Dermis blood vessel endothelial cell (primary cell): ENCODE measurements at regions not wholly inside any gene's neighbourhood (a gene's known extent, or its start where the extent isn't known, plus 50 kb on each side); places are given as distances from the start of the nearest gene placed in this dataset.

ENCODE experiments used
- DNase-seq: peaks from one replicate; pipeline ENCODE4 v3.0.0; 2010

DNA sequence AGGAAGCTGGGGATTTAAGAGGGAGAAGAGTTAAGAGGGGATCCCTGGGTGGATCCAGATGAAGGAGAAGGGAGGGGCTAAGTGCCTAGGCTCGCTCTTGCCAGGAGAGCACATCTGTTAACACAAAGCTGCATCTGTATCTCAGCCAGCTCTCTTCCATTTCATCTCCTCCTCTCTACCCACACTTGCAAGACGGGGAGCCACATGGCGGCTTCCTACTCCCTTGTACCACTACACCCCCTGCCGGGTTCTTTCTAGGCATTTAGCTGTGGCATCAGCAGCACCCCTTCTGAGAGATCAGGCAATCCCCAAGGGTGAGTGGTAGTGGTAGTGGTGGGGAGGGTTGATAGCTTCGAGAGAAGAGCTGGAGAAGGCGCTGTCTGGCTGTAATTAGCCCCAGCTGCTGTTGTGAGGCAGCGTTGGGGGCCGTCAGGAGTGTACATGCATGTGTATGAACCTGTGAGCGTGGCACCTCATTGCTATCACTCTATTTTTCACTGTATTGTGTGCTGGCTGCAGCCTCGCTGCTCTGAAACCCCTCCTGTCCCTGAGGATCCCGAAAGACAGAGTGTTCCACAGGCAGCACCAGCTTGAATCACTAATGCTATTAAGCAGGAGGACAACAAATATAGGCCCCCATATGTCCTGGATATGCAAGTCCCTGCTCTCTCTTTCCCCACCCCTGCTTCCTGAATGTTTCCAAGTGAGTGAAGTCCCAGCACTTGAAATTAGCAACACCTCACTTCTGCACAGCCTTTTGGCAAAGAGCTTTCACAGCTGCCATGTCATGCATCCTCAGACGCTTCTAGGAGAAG is 73.7 kb downstream of the RTL9 start:
- no peak for DNase-seq

DNA sequence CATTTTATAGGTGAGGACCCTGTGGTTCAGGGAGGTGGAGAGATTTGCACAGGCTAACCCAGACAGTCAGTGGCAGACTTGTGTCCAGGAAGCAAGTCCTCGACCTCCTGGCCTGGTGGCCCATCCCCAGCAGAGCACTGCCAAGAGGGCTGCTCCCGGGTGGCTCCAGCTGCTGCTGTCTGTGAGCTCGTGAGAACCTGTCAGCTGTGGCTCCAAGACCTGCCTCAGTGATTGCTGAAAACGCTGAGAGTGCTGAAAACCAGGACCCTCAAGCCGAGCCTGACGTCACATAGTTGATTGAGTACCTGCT is 74.2 kb downstream of the RTL9 start:
- no peak for DNase-seq

DNA sequence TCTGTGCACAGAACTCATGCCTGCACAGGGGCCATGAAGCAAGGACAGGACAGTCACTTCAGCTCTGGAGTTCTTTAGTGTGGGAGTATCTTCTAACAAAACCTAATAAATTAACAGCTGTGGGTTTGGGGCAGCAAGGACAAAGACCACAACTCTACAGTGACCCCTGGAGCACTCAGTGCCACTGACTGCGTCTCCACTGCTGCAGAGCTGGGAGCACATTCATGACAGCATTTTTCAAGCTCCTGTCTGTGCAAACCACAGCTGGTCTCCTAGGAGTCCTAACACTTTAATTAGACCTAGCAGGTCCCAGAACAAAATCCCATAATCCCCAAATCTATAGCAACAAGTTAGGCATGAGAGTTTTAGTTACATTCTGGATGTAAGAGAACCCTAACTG is 76.5 kb downstream of the RTL9 start:
- no peak for DNase-seq

GRCh38 chrX:110436523-110436922 is 77.9 kb downstream of the RTL9 start:
- DNase-seq = no peak

DNA sequence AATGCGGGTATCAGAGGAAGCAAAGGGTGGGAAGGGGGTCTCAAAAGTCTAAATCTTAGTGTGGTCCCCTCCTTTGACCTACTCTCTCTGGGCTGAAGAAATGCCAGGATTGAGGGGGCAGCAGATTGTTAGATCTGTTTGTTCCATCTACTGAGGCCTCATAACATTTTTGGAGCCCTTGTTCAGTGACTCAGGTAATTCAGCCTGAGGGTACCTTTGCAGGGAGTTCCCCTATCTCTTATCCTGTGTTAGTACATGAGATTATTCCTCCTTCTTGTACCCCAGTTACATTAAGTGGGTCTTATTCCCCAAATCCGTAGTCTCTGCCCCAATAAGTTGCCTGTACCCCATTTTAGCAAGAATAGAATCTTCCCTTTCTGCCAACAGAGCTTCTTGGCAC is 79.0 kb downstream of the RTL9 start:
- DNase-seq = no peak

DNA sequence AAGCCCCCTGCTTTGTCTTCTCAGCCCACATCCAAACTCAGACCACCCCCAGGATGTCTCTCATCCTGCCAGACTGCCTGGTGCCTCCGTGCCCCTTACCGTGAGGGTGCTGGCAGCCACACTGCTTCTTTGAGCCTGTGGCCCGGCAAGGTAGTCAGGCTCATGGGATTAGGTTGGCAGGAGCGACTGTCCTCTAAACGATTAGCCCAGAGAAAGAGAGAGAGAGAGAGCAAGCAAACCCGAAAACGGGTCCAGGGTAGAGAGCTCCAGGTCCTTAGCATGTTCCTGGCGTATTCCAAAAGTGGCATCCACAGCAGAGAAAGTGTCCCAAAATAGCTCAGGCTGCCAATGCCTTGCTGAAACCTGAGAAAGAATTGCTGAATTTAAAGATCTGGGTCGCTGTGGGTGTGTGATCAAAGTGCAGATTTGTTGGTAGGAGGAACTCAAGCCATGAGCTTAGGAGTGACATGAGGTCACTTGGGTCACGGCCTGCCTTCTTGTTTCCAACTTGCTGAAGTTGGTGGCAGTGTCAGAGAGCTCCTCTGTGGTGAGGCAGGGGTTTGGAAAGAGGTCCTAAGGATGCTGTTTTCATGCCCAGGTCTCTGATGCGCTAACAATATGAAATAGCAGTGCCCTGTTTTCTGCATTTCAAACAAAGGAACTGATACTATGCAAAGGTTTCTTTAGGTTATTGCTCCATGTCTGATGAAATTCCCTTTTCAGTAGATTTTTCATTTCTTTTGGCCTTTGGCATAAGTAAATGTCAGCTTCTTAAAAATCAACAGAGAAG is 81.6 kb downstream of the RTL9 start:
- DNase-seq = no peak

DNA sequence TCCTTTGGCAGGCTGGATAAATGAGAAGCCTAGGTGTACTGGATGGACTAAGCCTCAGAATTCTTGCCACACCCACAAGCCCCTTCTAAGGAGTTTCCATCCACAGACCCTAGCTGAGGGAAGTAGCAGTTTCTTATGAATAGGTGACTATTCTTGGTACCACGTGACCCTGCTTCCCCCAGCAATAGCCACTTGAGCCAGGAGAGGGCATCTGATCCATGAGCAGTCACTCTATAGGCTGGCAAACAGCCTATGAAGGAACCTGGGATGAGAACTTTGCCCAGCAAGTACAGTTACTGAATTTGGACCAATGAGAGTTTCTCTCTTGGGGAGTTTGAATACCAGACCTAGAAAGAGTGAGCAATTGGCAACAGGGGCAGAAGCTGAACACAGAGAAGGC is 84.0 kb downstream of the RTL9 start:
- DNase-seq = peak; percentile 5

DNA sequence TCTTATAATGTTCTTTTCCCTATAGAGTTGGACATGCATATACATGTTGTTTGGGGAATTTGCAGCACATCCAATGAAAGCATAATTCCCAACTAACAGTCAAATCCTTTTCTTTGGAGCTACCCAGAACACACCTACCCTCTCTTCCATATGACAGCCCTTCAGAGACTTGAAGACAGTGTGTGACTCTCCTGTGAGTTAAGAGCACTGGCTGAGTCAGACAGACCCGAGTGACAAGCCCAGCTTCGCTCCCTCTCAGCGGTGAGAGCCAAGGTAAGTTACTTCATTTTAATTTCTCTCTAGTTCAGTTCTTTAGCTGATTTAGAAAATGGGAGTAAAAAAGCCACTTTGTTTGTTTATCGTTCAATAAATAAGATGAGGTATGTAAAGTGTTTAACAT is 86.3 kb downstream of the RTL9 start:
- no peak for DNase-seq

DNA sequence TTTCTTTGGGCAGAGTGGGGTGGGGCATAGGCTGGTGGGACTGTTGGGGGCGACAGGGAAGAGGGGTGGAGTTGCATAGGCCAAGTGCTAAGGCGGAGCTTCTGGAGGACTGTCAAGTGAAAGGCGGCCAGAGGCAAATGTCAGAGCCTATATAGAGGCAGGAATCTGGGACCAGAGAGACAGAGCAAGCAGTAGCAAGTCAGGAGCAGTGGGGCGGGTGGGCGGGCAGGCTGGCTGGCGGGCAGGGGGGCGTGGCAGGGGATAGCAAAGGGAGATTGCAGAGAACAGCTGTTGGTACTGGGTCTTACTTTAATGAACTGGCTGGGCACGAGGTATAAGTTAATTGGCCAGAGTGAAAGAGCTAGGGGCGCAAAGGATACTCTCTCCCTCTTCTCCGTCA is 89.8 kb downstream of the RTL9 start:
- DNase-seq = no peak

GRCh38 chrX:110449312-110449711 is 90.7 kb downstream of the RTL9 start:
- DNase-seq = no peak

DNA sequence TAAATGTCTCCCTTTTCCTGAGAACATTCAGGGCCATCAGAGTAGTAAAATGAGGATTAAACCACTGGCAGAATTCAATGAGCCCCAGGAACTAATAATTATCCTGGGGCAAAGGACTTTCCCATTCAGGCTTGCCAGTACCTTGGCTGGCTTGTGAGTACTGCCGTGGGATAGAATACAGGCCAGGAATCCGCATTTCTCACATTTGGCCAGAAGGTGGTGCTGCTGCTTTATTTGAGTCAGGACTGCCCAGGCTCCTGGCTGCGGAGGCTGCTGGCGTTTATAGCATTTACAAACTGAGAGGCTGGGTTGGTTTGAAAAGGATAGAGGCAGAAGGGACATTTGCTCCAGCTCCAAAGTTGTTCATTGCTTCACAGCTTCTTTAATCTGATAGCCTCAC is 91.4 kb downstream of the RTL9 start:
- DNase-seq = peak; percentile 71

- no peak for DNase-seq
Measured at GRCh38 chrX:110454336-110454735, 95.7 kb downstream of the RTL9 start.

GRCh38 chrX:110462957-110463356 is 104.3 kb downstream of the RTL9 start:
- no peak for DNase-seq

DNA sequence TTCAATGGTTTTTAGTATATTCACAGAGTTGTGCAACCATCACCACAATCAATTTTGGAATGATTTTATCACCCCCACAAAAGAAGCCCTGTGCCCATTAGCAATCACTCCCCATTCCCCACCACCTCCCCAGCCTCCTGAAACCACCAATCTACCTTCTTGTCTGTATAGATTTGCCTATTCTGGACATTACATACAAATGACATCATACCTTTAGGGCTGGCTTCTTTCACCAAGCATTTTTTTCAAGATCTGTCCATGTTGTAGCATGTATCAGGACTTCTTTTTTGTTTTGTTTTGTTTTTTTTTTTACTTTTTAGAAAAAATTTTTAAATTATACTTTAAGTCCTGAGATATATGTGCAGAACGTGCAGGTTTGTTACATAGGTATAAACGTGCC is 108.1 kb downstream of the RTL9 start:
- no peak for DNase-seq

DNA sequence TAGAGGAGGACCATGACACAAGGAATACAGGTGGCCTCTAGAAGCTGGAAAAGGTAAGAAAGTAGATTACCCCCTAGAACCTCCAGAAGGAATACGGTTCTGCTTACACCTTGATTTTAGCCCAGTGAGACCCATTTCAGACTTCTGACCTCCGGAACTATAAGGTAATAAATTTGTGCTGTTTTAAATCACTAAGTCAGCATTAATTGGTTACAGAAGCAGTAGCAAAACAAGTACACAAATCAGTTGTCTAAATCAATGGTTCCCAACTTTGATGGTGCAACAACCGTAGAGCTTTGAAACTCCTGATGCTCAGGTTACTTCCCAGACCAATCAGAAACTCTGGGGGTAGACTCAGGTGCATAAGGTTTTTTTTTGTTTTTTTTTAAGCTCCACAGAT is 113.6 kb downstream of the RTL9 start:
- DNase-seq = no peak

GRCh38 chrX:110477593-110478228 is 119.1 kb downstream of the RTL9 start:
- no peak for DNase-seq

GRCh38 chrX:110491846-110492620 is 133.4 kb downstream of the RTL9 start:
- DNase-seq = no peak

DNA sequence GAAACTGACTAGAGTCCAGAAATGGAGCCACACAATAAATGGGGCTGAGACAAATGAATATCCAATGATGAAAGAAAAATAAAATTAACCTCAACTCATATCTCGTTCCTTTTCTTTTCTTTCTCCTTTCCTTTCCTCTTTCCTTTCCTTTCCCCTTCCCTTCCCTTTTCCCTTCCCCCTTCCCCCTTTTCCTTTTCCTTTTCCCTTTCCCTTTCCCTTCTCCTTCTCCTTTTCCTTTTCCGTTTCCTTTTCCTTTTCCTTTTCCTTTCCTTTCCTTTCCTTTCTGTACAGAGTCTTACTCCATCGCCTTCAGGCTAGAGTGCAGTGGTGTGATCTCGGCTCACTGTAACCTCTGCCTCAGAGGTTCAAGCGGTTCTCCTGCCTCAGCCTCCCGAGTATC is 146.3 kb downstream of the RTL9 start:
- DNase-seq = no peak

GRCh38 chrX:110509755-110510532 is 151.3 kb downstream of the RTL9 start:
- DNase-seq = no peak

- no peak for DNase-seq
Measured at GRCh38 chrX:110511238-110511637, 152.6 kb downstream of the RTL9 start.

DNA sequence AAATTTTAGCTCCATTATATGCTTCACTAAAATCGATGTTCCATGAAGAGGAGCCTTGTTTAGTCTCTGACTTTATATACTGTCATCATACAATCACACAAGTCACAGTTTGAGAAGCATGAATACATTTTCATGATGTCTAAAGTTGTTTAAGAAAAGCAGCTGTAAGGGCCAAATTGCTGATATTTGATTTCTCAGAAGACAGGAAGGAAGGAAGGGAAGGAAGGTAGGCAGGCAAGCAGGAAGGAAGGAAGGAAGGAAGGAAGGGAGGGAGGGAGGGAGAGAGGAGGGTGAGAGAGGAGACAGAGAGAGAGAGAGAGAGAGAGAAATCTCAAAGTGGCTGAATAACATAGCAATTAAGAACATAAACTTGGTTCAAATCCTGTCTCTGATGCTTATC is 153.7 kb downstream of the RTL9 start:
- DNase-seq = no peak

- no peak for DNase-seq
Measured at GRCh38 chrX:110514509-110514908, 155.9 kb downstream of the RTL9 start.
